Renal cortex interstitium (tissue), 11 donors: ENCODE measurements at regions not wholly inside any gene's neighbourhood (a gene's known extent, or its start where the extent isn't known, plus 50 kb on each side); places are given as distances from the start of the nearest gene placed in this dataset.

Experiments used
- DNase-seq, 11 donors: peaks; one replicate each; pipeline ENCODE4 v3.0.0-alpha.2; 2013; ENCODE audit warnings: low read depth in 9 of 11, low spot score in 4 of 11; ENCODE audit errors: extremely low read depth in 1 of 11

- DNase-seq, result no peak
Observed at GRCh38 chr17:34151102-34151501, 104.0 kb upstream of the CCL2 start.

- DNase-seq, result no peak
Observed at GRCh38 chr17:34153991-34154390, 101.1 kb upstream of the CCL2 start.

DNA sequence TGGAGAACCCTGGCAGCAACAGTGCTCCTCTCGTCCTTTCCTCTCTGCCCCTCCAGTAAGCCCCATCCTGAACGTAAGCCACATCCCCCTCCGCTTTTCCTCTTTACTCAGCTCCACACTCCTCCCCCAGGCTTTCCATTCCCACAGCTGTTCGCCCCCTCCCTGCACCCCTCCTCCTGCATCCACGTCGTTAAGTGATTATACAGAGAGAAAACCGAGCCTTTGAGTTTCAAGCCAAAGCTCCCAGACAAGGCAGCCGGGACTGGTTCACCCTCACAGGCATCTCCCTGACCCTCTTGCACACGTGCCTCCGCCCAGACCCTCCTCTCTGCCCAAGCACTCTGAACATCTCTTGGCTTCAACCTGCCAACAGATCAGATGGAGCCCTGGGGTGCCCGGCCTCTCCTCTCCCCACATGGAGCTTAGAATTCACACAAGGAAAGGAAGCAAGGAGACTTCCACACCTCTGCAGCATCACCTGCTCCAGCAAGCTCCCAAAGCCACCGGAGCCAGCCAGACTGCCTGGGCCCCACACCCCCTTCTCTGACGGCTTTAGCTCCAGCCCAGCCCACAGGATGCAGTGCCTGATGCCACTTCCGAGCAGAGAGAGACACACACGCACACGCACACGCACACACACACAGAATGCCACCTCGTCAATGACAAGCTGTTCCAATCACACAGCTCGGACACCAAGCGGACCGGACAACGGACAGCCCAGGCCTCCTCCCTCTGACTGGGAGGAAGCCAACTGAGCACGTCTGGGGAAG, 99.9 kb upstream of the CCL2 start:
- DNase-seq, result no peak

GRCh38 chr17:34155947-34156346, 99.1 kb upstream of the CCL2 start:
- no peak for DNase-seq

DNA sequence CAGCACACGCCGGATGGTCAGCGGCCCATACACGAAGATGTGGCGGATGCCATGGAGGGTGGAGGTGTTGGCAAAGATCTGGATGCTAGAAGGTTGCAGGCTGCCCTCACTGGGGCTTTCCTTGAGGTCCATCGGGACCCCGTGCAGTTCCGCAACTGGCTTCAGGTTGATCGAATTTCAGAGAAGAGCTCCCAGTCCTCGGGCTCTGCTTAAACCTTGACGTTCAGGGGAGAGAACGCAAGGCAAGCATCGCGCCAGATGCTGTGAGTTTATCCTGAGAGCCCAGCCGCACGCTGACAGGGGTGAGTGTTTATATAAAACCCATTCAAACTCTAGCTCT, 98.7 kb upstream of the CCL2 start:
- no peak for DNase-seq

DNA sequence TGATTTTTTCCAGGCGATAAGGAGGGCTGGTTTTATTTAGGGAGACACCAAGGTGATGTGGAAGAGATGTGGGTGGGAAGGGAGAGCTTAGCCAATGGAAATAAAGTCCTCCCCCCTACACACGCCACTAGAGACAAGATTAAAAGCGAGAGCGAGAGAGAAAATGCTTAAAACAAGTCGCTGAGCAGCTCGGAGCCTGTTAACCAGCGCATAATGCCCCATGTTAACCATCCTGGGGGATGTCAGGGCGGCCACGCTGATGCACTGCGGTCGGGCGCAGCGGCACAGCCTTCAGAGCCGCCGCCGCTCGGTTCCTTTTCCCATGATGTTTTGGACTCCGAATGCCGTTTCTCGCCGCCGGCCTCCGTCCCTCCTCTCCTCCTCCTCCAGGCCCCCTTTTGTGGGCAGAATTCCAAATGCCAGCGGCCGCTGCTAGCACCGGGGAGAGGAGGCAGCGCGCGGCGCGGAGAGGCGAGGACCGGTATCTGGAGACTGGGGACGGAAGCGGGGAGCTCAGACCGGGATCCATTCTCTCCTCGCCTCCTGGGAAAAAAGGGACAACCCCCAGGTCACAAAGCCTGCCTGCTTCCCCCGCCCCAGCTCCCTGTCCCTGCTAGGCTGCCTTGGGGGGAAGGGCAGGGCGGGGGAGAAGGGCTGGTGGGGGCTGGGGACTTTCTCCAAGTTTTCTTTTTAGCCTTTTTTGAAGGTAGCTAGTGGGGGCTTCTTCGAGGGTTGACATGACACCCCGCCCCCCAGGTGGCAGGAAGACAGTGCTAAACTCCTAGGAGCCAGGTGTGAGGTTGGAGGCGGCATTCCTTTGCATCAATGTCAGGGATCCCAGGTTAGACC, 98.1 kb upstream of the CCL2 start:
- no peak for DNase-seq

- DNase-seq, result no peak
Observed at GRCh38 chr17:34161690-34162089, 93.4 kb upstream of the CCL2 start.

- no peak for DNase-seq
Observed at GRCh38 chr17:34163123-34163522, 92.0 kb upstream of the CCL2 start.

DNA sequence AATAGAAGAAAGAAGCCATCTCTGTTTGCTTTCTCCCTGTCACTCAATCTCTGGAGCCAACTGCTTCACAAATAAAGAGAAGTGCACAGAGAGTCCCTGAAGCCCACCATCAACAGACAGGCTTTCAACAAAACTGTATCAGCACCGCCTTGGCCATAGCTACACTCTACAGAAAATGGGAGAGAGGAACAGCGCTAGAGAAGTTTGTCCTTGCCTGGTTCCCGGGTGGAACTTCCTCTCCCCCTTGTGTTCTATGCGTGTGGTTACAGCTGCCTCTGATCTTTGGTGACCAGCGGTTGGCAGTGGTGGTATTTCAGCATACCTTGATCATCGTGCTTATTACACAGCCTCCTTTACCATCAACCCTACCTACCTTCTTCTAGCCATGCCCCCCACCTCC, 91.4 kb upstream of the CCL2 start:
- no peak for DNase-seq

- DNase-seq, result no peak
Observed at GRCh38 chr17:34164837-34165236, 90.2 kb upstream of the CCL2 start.

- no peak for DNase-seq
Observed at GRCh38 chr17:34166352-34166751, 88.7 kb upstream of the CCL2 start.

DNA sequence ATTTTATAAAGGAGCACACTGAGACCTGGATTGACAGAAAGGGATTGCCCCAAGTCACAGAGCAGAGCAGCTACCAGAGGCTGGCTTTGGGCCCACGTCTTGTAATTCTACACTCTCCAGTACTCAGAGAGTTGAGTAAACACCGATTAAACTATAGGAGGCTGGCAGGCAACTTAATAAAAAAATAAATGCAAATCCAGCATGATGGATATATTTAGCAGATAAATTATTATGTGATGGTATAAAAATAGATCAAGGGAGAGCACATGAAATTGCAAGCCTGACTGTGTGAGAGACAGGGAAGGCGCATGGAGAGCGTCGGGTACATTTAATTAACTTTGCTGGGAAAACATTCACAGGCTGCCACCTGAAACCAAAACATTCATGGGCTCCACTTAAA, 87.7 kb upstream of the CCL2 start:
- no peak for DNase-seq

DNA sequence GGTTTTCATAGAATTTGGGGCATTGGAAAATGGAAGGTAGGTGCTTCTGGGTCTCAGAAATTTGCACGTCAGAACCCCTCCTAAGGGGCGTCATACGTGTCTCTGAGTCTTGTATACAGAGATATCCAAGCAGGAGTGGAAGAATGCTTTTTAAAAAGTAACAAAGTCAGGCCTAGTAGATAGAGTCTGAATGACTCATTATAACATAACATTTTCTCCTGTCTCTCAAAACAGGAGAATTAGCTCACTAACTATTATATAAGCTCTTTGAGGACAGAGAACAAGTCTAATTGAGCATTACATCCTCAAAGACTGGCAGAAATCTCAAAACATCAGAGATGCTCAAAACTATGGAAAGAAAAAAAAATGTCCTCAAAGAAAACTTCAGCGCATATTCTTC, 86.1 kb upstream of the CCL2 start:
- DNase-seq, result no peak

DNA sequence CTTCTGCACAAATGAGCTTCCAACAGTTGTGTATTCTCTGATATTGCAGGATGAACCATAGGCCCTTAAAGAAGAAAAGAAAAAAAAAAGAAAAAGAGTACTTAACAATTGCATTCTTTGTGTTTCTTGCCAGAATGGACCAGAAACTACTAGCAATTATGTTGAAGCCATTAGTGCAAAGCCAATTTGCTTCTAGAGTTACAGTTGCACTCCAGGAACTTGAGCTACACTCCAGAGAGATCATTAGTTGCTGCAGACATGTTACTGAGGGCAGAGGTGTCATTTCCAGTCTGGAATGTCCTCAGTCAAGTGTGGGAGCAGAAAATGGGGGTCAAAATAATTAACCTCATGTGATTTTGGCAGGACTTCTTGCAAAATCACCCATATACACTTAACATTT, 85.6 kb upstream of the CCL2 start:
- DNase-seq, result peak in 1 of 11 donors; percentile 37

DNA sequence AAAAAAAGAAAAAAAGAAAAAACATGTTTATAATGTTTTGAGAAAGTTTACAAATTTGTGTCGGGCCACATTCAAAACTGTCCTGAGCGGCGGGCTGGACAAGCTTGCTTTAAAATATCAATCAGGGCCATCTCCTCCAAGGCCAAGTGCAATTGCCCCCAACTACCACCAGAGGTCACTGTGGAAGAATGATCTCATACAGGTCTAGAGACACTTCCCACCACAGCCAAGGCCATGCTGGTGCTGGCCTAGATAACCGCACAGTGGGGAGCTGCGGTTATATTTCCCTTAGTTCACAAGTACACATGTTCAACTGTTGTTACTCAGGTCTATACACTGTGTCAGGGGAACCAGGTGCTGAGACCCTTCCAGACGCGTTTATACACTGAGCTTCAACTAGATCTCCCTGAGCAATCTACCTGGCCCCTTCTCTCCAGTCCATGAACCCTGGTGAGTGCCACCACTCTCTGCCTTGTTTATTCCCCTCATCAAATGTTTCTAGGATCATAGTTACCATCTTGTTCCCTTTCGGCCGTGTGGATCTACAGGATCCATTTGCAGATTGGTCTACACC, 83.8 kb upstream of the CCL2 start:
- DNase-seq, result no peak

GRCh38 chr17:34172390-34172918, 82.6 kb upstream of the CCL2 start:
- DNase-seq, result no peak

GRCh38 chr17:34173241-34173640, 81.8 kb upstream of the CCL2 start:
- no peak for DNase-seq

GRCh38 chr17:34174496-34174895, 80.6 kb upstream of the CCL2 start:
- DNase-seq, result no peak

DNA sequence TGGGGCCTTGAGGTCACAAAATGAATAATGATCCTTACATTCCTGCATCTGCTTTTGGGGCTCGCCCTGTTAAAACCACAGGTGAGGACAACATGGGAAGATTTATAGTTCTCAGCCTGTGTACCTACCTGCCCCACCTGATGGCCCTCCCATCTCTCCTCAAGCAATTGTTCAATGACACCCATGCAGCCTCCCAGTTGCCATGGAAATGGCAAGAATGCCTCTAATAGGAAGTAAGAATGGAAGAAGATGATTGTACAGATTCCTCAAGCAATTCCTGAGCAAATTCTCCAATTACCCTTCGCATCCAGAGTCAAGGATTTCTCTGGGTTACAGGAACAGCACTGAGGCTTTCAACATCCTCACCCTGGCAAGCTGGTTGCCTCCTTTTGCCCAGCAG, 78.6 kb upstream of the CCL2 start:
- DNase-seq, result no peak

- DNase-seq, result no peak
Observed at GRCh38 chr17:34177642-34178041, 77.4 kb upstream of the CCL2 start.
